GM23338 (cell line): ENCODE measurements at regions not wholly inside any gene's neighbourhood (a gene's known extent, or its start where the extent isn't known, plus 50 kb on each side); places are given as distances from the start of the nearest gene placed in this dataset.

Experiments used
- CTCF ChIP-seq, 2 experiments: fragments of 200-600 bp in 1 of 2; sonication (generic) in 1 of 2; conservative IDR thresholded peaks; 2 replicates each; pipeline versions ENCODE4 v1.5.1 to v1.6.1; 2016 to 2017; ENCODE audit warnings: antibody characterized with exemption in 2 of 2, low read depth in 2 of 2, mild to moderate bottlenecking in 2 of 2, moderate library complexity in 1 of 2
- ETS1 ChIP-seq: IDR thresholded peaks from 2 replicates; pipeline ENCODE4 v1.6.1; 2016; ENCODE audit warnings: antibody characterized with exemption
- EZH2 ChIP-seq: fragments of 200-600 bp; sonication (generic); IDR thresholded peaks from one replicate; pipeline ENCODE4 v1.8.0; 2017; ENCODE audit warnings: antibody characterized with exemption, mild to moderate bottlenecking, low read depth; ENCODE audit not compliant: unreplicated experiment

GRCh38 chr7:136635751-136636150 is 232.7 kb upstream of the CHRM2 start:
- TF ChIP-seq CTCF (conservative IDR thresholded peaks at IDR 0.05; ENCODE audit: low read depth in 2 of 2) (no peak), EZH2 (no peak), ETS1 (no peak)
